IMR-90 (cell line): ENCODE measurements at regions not wholly inside any gene's neighbourhood (a gene's known extent, or its start where the extent isn't known, plus 50 kb on each side); places are given as distances from the start of the nearest gene placed in this dataset.

Experiments used
- CTCF ChIP-seq: conservative IDR thresholded peaks from 2 replicates; pipeline ENCODE4 v1.5.1; 2012; ENCODE audit warnings: mild to moderate bottlenecking, low read depth, low read length, improper control_type of control experiment
- POLR2A ChIP-seq: IDR thresholded peaks from 2 replicates; pipeline ENCODE4 v1.6.1; 2012; ENCODE audit warnings: mild to moderate bottlenecking, low read depth, low read length
- RFX5 ChIP-seq: IDR thresholded peaks from 2 replicates; pipeline ENCODE4 v1.8.0; 2012; ENCODE audit warnings: low read depth, mild to moderate bottlenecking, low read length, moderate library complexity
- USF2 ChIP-seq: fragments of 150-350 bp; IDR thresholded peaks from 2 replicates; pipeline ENCODE4 v1.6.1; 2017; ENCODE audit warnings: mild to moderate bottlenecking, antibody characterized with exemption, low read length, low read depth

DNA sequence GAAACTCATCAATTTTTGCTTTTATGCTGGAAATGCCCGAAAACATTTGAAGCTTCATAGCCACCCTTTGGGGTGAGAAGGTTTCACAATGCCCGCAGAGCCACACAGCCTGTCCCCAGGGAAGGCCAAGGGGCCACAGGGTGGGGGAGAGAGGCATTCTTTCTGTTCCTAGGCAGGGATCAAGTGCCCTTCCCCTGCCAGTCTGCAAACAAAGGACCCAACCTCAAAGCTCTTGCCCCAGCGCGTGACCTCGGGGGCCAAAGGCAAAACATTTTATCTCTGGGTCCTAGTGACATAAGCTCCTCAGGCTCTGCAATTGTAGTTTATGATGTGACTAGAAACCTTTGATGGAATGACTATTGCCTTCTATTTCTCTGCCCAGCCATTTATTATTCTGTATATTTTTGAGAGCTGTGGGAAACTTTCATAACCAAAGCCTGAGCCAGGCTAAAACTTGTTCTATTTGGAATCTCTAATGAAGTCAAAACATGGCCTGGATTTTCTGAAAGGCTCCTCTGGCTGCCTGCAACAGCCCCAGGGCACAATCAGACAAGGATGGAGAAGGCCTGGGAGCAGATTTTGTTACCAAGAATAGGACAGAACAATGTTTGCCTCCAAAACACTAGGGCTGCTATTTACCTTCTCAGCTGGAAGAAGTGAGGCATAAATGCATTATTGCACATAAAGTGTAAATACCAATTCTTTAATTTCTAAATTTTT is 137.2 kb upstream of the KCTD1 start:
- TF ChIP-seq USF2: no peak
- TF ChIP-seq CTCF: no peak
- TF ChIP-seq RFX5: no peak
- TF ChIP-seq POLR2A: no peak
